Loucy (cell line): ENCODE measurements at regions not wholly inside any gene's neighbourhood (a gene's known extent, or its start where the extent isn't known, plus 50 kb on each side); places are given as distances from the start of the nearest gene placed in this dataset.

ENCODE experiments used
- H2AFZ ChIP-seq: fragments of 200-600 bp; sonication (generic); 2 replicates; pipeline ENCODE4 v1.6.0; 2016; ENCODE audit warnings: antibody characterized with exemption, mild to moderate bottlenecking, low read length, moderate library complexity
- H3F3A ChIP-seq: fragments of 200-600 bp; 2 replicates; pipeline ENCODE4 v1.6.0; 2016; ENCODE audit warnings: antibody characterized with exemption, low read depth, mild to moderate bottlenecking
- H3K27me3 ChIP-seq: fragments of 200-600 bp; sonication (generic); 2 replicates; pipeline ENCODE4 v1.6.1; 2014; ENCODE audit warnings: low read length, mild to moderate bottlenecking; ENCODE audit not compliant: insufficient read depth, poor library complexity, severe bottlenecking
- H3K36me3 ChIP-seq: fragments of 200-600 bp; sonication (generic); 2 replicates; pipeline ENCODE4 v1.6.1; 2016; ENCODE audit warnings: low read length; ENCODE audit not compliant: insufficient read depth
- H3K4me1 ChIP-seq: fragments of 200-600 bp; sonication (generic); 2 replicates; pipeline ENCODE4 v1.5.1; 2014; ENCODE audit warnings: low read length, mild to moderate bottlenecking; ENCODE audit not compliant: insufficient read depth, poor library complexity, severe bottlenecking
- H3K4me2 ChIP-seq: fragments of 200-600 bp; sonication (generic); 2 replicates; pipeline ENCODE4 v1.6.0; 2014; ENCODE audit warnings: antibody characterized with exemption, low read length, low read depth, mild to moderate bottlenecking; ENCODE audit not compliant: poor library complexity, severe bottlenecking
- H3K4me3 ChIP-seq: fragments of 200-600 bp; sonication (generic); 2 replicates; pipeline ENCODE4 v1.5.1; 2014; ENCODE audit warnings: low read length, mild to moderate bottlenecking, mixed read lengths; ENCODE audit not compliant: poor library complexity, severe bottlenecking
- H3K79me2 ChIP-seq: fragments of 200-600 bp; sonication (generic); 2 replicates; pipeline ENCODE4 v1.6.1; 2014; ENCODE audit warnings: low read length; ENCODE audit not compliant: insufficient read depth
- H3K9ac ChIP-seq: fragments of 200-600 bp; sonication (generic); 2 replicates; pipeline ENCODE4 v1.6.0; 2014; ENCODE audit warnings: mild to moderate bottlenecking, low read depth, low read length, moderate library complexity; ENCODE audit not compliant: poor library complexity, severe bottlenecking
- H3K9me2 ChIP-seq: fragments of 200-600 bp; sonication (generic); replicated peaks from 2 replicates; pipeline ENCODE4 v1.6.1; 2016; ENCODE audit warnings: low read depth, low read length, mixed read lengths
- H3K9me3 ChIP-seq: fragments of 200-600 bp; sonication (generic); 2 replicates; pipeline ENCODE4 v1.6.1; 2014; ENCODE audit warnings: mild to moderate bottlenecking, antibody characterized with exemption, low read length, low read depth; ENCODE audit not compliant: insufficient read depth
- H4K20me1 ChIP-seq: fragments of 200-600 bp; sonication (generic); 2 replicates; pipeline ENCODE4 v1.6.0; 2014; ENCODE audit warnings: antibody characterized with exemption, low read length, mild to moderate bottlenecking; ENCODE audit not compliant: insufficient read depth, poor library complexity, severe bottlenecking
- EZH2phosphoT487 ChIP-seq: fragments of 200-600 bp; IDR thresholded peaks from 2 replicates; pipeline ENCODE4 v1.6.1; 2018; ENCODE audit warnings: antibody characterized with exemption, mild to moderate bottlenecking, moderate library complexity, borderline replicate concordance
- TF ChIP-seq, protein P1 (sequence below): fragments of 200-600 bp; sonication (generic); conservative IDR thresholded peaks from 2 replicates; pipeline ENCODE4 v1.5.1; 2014; ENCODE audit warnings: mild to moderate bottlenecking, antibody characterized with exemption, low read length

- Histone ChIP-seq H4K20me1 (no peaks in the 10 kb centered on the region), H3K36me3 (no peaks in the 10 kb centered on the region), H3K9me3 (no peaks in the 10 kb centered on the region), H3K79me2 (no peaks in the 10 kb centered on the region), H3K4me3 (no peak overlapping the region), H2AFZ (no peak overlapping the region), H3K9me2 (0 out of 2 replicates have a peak, but pooled peaks cover 3% of the 10 kb centered on the region), H3K27me3 (no peaks in the 10 kb centered on the region), H3K4me1 (no peaks in the 10 kb centered on the region), H3K4me2 (no peak overlapping the region), H3K9ac (no peak overlapping the region), H3F3A (no peaks in the 10 kb centered on the region)
- TF ChIP-seq, protein P1, sequence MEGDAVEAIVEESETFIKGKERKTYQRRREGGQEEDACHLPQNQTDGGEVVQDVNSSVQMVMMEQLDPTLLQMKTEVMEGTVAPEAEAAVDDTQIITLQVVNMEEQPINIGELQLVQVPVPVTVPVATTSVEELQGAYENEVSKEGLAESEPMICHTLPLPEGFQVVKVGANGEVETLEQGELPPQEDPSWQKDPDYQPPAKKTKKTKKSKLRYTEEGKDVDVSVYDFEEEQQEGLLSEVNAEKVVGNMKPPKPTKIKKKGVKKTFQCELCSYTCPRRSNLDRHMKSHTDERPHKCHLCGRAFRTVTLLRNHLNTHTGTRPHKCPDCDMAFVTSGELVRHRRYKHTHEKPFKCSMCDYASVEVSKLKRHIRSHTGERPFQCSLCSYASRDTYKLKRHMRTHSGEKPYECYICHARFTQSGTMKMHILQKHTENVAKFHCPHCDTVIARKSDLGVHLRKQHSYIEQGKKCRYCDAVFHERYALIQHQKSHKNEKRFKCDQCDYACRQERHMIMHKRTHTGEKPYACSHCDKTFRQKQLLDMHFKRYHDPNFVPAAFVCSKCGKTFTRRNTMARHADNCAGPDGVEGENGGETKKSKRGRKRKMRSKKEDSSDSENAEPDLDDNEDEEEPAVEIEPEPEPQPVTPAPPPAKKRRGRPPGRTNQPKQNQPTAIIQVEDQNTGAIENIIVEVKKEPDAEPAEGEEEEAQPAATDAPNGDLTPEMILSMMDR: no peak
- TF ChIP-seq EZH2phosphoT487: no peak
Measured at GRCh38 chr10:4191894-4192293, 406.9 kb upstream of the KLF6 start.

DNA sequence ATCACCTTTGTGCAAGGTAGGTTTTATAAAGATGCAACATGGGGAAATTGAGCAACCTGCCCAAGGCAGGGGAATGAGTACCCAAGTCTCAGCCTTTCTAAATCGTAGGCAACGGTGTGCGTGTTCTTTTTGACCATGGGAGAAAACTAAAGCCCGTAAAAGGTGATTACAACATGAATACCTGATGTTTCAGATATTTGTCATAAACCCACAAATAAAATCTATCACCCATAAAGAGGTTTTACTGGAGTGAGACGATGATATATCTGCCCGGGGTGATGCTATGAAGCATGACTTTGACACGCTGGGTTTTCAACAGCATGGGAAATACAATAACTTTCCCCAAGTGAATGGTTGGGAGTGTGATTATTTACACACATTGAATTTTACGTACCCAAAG lies 406.3 kb upstream of the KLF6 start:
- Histone ChIP-seq H3K36me3 (no peaks in the 10 kb centered on the region), H3K79me2 (no peaks in the 10 kb centered on the region), H3K27me3 (no peaks in the 10 kb centered on the region), H3K4me2 (no peak overlapping the region), H3K4me1 (no peaks in the 10 kb centered on the region), H3F3A (no peaks in the 10 kb centered on the region), H3K4me3 (no peak overlapping the region), H3K9me3 (no peaks in the 10 kb centered on the region), H3K9me2 (0 out of 2 replicates have a peak, but pooled peaks cover 3% of the 10 kb centered on the region), H3K9ac (no peak overlapping the region), H4K20me1 (no peaks in the 10 kb centered on the region), H2AFZ (no peak overlapping the region)
- TF ChIP-seq, protein P1: no peak
- no peak for TF ChIP-seq EZH2phosphoT487

DNA sequence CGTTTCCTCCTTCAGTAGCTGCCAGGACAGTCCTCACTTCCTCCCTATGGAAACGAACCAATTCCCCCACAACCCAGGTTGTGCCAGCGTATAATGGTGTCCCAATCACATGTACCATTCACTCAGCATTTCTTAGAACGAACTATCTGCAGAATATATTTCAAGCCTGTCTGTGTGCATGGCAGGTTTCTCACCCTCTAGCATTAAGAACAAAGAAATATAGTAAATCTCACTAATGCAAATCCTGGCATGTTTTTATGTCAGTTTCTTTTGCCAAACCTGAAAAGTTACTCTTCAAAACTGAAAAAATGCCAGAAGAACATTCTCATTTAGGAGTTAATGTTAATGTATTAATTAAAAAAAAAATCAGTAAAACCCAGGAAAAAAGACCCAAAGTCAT lies 405.9 kb upstream of the KLF6 start:
- Histone ChIP-seq H3K9me2 (0 out of 2 replicates have a peak, but pooled peaks cover 3% of the 10 kb centered on the region), H3K79me2 (no peaks in the 10 kb centered on the region), H3K9me3 (no peaks in the 10 kb centered on the region), H4K20me1 (no peaks in the 10 kb centered on the region), H2AFZ (no peak overlapping the region), H3K4me3 (no peak overlapping the region), H3K9ac (no peak overlapping the region), H3K4me2 (no peak overlapping the region), H3F3A (no peaks in the 10 kb centered on the region), H3K4me1 (no peaks in the 10 kb centered on the region), H3K27me3 (no peaks in the 10 kb centered on the region), H3K36me3 (no peaks in the 10 kb centered on the region)
- TF ChIP-seq, protein P1: no peak
- TF ChIP-seq EZH2phosphoT487: no peak
